ENCODE measurements at regions not wholly inside any gene's neighbourhood (a gene's known extent, or its start where the extent isn't known, plus 50 kb on each side); places are given as distances from the start of the nearest gene placed in this dataset.

DNA sequence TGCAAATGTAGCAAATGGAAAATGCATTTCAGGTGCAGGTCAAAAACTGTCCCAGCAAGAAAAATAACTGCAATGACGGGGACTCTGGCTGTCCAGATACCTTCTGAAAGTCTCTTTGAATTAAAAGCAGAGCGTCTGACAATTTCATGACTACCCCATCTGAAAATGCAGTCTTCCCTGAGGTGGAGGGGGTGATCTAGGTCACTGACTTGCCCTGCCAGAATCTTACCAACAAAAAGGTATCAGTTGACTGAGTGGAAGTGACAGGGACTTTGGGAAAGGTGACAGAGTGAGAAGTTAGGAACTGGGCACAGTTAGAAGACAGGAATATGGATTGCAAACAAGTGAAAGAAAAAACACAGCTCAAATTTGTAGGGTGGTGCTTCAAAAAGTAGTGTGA is 402.2 kb downstream of the DHX35 start:
- no peak for TF ChIP-seq TCF7 (CRISPR knock-in tag; IDR thresholded peaks at IDR 0.05; ENCODE audit: low read depth)
- TF ChIP-seq, protein P1, sequence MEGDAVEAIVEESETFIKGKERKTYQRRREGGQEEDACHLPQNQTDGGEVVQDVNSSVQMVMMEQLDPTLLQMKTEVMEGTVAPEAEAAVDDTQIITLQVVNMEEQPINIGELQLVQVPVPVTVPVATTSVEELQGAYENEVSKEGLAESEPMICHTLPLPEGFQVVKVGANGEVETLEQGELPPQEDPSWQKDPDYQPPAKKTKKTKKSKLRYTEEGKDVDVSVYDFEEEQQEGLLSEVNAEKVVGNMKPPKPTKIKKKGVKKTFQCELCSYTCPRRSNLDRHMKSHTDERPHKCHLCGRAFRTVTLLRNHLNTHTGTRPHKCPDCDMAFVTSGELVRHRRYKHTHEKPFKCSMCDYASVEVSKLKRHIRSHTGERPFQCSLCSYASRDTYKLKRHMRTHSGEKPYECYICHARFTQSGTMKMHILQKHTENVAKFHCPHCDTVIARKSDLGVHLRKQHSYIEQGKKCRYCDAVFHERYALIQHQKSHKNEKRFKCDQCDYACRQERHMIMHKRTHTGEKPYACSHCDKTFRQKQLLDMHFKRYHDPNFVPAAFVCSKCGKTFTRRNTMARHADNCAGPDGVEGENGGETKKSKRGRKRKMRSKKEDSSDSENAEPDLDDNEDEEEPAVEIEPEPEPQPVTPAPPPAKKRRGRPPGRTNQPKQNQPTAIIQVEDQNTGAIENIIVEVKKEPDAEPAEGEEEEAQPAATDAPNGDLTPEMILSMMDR (IDR thresholded peaks at IDR 0.05): no peak
- no peak for TF ChIP-seq ZNF121 (CRISPR knock-in tag; IDR thresholded peaks at IDR 0.05)
- no peak for TF ChIP-seq CBFB (CRISPR knock-in tag; IDR thresholded peaks at IDR 0.05; ENCODE audit: low read depth)
- no peak for TF ChIP-seq IRF2 (CRISPR knock-in tag; IDR thresholded peaks at IDR 0.05; ENCODE audit: borderline replicate concordance, low read depth)
- TF ChIP-seq, protein P2, sequence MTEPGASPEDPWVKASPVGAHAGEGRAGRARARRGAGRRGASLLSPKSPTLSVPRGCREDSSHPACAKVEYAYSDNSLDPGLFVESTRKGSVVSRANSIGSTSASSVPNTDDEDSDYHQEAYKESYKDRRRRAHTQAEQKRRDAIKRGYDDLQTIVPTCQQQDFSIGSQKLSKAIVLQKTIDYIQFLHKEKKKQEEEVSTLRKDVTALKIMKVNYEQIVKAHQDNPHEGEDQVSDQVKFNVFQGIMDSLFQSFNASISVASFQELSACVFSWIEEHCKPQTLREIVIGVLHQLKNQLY (CRISPR knock-in tag; IDR thresholded peaks at IDR 0.05): no peak
- no peak for TF ChIP-seq NFYB (CRISPR knock-in tag; conservative IDR thresholded peaks at IDR 0.05; ENCODE audit: low read depth)
- TF ChIP-seq NR1H2 (CRISPR knock-in tag; IDR thresholded peaks at IDR 0.05): no peak
- TF ChIP-seq, protein P3, sequence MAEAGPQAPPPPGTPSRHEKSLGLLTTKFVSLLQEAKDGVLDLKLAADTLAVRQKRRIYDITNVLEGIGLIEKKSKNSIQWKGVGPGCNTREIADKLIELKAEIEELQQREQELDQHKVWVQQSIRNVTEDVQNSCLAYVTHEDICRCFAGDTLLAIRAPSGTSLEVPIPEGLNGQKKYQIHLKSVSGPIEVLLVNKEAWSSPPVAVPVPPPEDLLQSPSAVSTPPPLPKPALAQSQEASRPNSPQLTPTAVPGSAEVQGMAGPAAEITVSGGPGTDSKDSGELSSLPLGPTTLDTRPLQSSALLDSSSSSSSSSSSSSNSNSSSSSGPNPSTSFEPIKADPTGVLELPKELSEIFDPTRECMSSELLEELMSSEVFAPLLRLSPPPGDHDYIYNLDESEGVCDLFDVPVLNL (CRISPR knock-in tag; IDR thresholded peaks at IDR 0.05; ENCODE audit: borderline replicate concordance, low read depth): no peak
- TF ChIP-seq MXD4 (CRISPR knock-in tag; IDR thresholded peaks at IDR 0.05; ENCODE audit: borderline replicate concordance): no peak
- no peak for TF ChIP-seq ZBTB21 (CRISPR knock-in tag; IDR thresholded peaks at IDR 0.05; ENCODE audit: borderline replicate concordance)

All from WTC11 (cell line).